Activated CD4-positive, CD25-positive, alpha-beta regulatory T cell treated with anti-CD3 and anti-CD28 coated beads, Interleukin-2, amount 50 U/mL, for 24 hours (primary cell): ENCODE measurements at regions not wholly inside any gene's neighbourhood (a gene's known extent, or its start where the extent isn't known, plus 50 kb on each side); places are given as distances from the start of the nearest gene placed in this dataset.

Source experiments
- ATAC-seq, 2 donors: fragments of 150-1000 bp; cut with Tn5 transposase; one replicate each; pipeline ENCODE4 v1.10.0; 2021; ENCODE audit warnings: mild to moderate bottlenecking in 1 of 2, moderate library complexity in 1 of 2

- ATAC-seq, result no peak
Observed at GRCh38 chr2:239538357-239539052, 137.7 kb upstream of the HDAC4 start.

- ATAC-seq, result no peak
Observed at GRCh38 chr2:239537633-239538356, 137.0 kb upstream of the HDAC4 start.

GRCh38 chr2:239536186-239536585, 135.4 kb upstream of the HDAC4 start:
- ATAC-seq, result no peak

GRCh38 chr2:239535413-239536144, 134.8 kb upstream of the HDAC4 start:
- no peak for ATAC-seq

GRCh38 chr2:239534581-239535412, 134.0 kb upstream of the HDAC4 start:
- no peak for ATAC-seq

- ATAC-seq, result no peak
Observed at GRCh38 chr2:239533569-239534316, 132.9 kb upstream of the HDAC4 start.

- no peak for ATAC-seq
Observed at GRCh38 chr2:239532859-239533258, 132.0 kb upstream of the HDAC4 start.

- no peak for ATAC-seq
Observed at GRCh38 chr2:239532250-239532649, 131.4 kb upstream of the HDAC4 start.

- ATAC-seq, result no peak
Observed at GRCh38 chr2:239531456-239532241, 130.8 kb upstream of the HDAC4 start.

- ATAC-seq, result no peak
Observed at GRCh38 chr2:239530749-239531316, 130.0 kb upstream of the HDAC4 start.

- no peak for ATAC-seq
Observed at GRCh38 chr2:239529313-239530015, 128.6 kb upstream of the HDAC4 start.

GRCh38 chr2:239528883-239529282, 128.1 kb upstream of the HDAC4 start:
- ATAC-seq, result no peak

GRCh38 chr2:239528146-239528545, 127.3 kb upstream of the HDAC4 start:
- ATAC-seq, result no peak

GRCh38 chr2:239526666-239527415, 126.0 kb upstream of the HDAC4 start:
- no peak for ATAC-seq

GRCh38 chr2:239526038-239526437, 125.2 kb upstream of the HDAC4 start:
- no peak for ATAC-seq

GRCh38 chr2:239523954-239524330, 123.1 kb upstream of the HDAC4 start:
- ATAC-seq, result no peak

GRCh38 chr2:239523147-239523953, 122.5 kb upstream of the HDAC4 start:
- ATAC-seq, result no peak

- ATAC-seq, result no peak
Observed at GRCh38 chr2:239522740-239523119, 121.9 kb upstream of the HDAC4 start.
